GM12878 (cell line): ENCODE measurements at regions not wholly inside any gene's neighbourhood (a gene's known extent, or its start where the extent isn't known, plus 50 kb on each side); places are given as distances from the start of the nearest gene placed in this dataset.

Experiments used
- ATAC-seq: fragments of 200-7000 bp; cut with Tn5 transposase; 3 replicates; pipeline ENCODE4 v1.9.1; 2020; ENCODE audit warnings: mild to moderate bottlenecking, moderate library complexity
- BruUV-seq: library from RNA; stranded (reverse); fragments of 400-500 nt; replicated peaks from 2 replicates; lab custom pipeline; 2021; lab: Mats Ljungman, UMichigan
- CTCF ChIA-PET: fragments of 300-600 bp; sonication (Branson Sonifier 250); formaldehyde crosslinking; extraction: SDS; loops from one replicate; lab custom pipeline; 2021; ENCODE audit warnings: inconsistent platforms; lab: Yijun Ruan, JAX
- POLR2A ChIA-PET: fragments of 350-600 bp; formaldehyde crosslinking; extraction: SDS; loops from one replicate; lab custom pipeline; 2021; ENCODE audit warnings: inconsistent platforms; lab: Charles Lee
- RAD21 ChIA-PET: fragments of 300-600 bp; sonication (Branson Sonifier 250); formaldehyde crosslinking; loops from one replicate; lab custom pipeline; 2023; ENCODE audit warnings: antibody characterized with exemption; ENCODE audit not compliant: unreplicated experiment; lab: Charles Lee
- SMC1A ChIA-PET: fragments of 300-600 bp; sonication (Branson Sonifier 250); formaldehyde crosslinking; loops from one replicate; lab custom pipeline; 2023; ENCODE audit not compliant: unreplicated experiment, uncharacterized antibody; lab: Charles Lee
- DNase-seq: peaks from one replicate; pipeline ENCODE4 v3.0.0-alpha.2; 2011; ENCODE audit warnings: low read depth, low spot score
- FAIRE-seq: peaks from 3 replicates; lab custom pipeline; 2011; peaks lifted over from hg19 to GRCh38; lab: Jason Lieb, UNC
- H2AFZ ChIP-seq: 2 replicates; pipeline ENCODE4 v1.6.0; 2011; ENCODE audit warnings: low read depth, low read length, control low read depth; ENCODE audit not compliant: control insufficient read depth
- H3K27ac ChIP-seq: 2 replicates; pipeline ENCODE4 v1.5.1; 2011; ENCODE audit warnings: control low read depth; ENCODE audit not compliant: control insufficient read depth, insufficient read depth
- H3K27me3 ChIP-seq, 2 experiments: replicated peaks in 1 of 2; 2 replicates each; pipeline versions ENCODE4 v1.6.0 to v1.6.1; 2011; ENCODE audit warnings: low read length in 1 of 2; ENCODE audit not compliant: control insufficient read depth in 2 of 2, insufficient read depth in 2 of 2
- H3K36me3 ChIP-seq, 2 experiments: 2 replicates each; pipeline ENCODE4 v1.5.1; 2011; ENCODE audit warnings: low read length in 1 of 2; ENCODE audit not compliant: control insufficient read depth in 2 of 2, insufficient read depth in 2 of 2
- H3K4me1 ChIP-seq: 2 replicates; pipeline ENCODE4 v1.6.1; 2011; ENCODE audit warnings: mild to moderate bottlenecking, low read length, moderate library complexity, mixed read lengths; ENCODE audit not compliant: control insufficient read depth, insufficient read depth
- H3K4me2 ChIP-seq: 2 replicates; pipeline ENCODE4 v1.6.0; 2011; ENCODE audit warnings: control low read depth; ENCODE audit not compliant: control insufficient read depth, insufficient read depth
- H3K4me3 ChIP-seq: fragments of 200-600 bp; sonication (generic); 2 replicates; pipeline ENCODE4 v1.5.1; 2016
- H3K79me2 ChIP-seq: 2 replicates; pipeline ENCODE4 v1.6.0; 2011; ENCODE audit warnings: low read length; ENCODE audit not compliant: control insufficient read depth, insufficient read depth
- H3K9ac ChIP-seq: 2 replicates; pipeline ENCODE4 v1.8.0; 2011; ENCODE audit warnings: low read length, control low read depth, mixed read lengths; ENCODE audit not compliant: control insufficient read depth, insufficient read depth
- H3K9me3 ChIP-seq: replicated peaks from 3 replicates; pipeline ENCODE4 v1.5.1; 2011; ENCODE audit warnings: mild to moderate bottlenecking, low read length; ENCODE audit not compliant: control insufficient read depth, insufficient read depth
- H4K20me1 ChIP-seq: 2 replicates; pipeline ENCODE4 v1.6.0; 2011; ENCODE audit not compliant: control insufficient read depth, insufficient read depth
- BCL11A ChIP-seq: IDR thresholded peaks from 2 replicates; pipeline ENCODE4 v1.6.1; 2011; ENCODE audit warnings: low read depth, low read length
- BHLHE40 ChIP-seq, 2 experiments: fragments of 450-650 bp in 1 of 2; IDR thresholded peaks; 2 replicates each; pipeline ENCODE4 v1.6.1; 2011 to 2017; ENCODE audit warnings: low read depth in 2 of 2, borderline replicate concordance in 1 of 2, improper control_type of control experiment in 1 of 2, low read length in 1 of 2, mild to moderate bottlenecking in 1 of 2
- BMI1 ChIP-seq: fragments of 450-650 bp; IDR thresholded peaks from 2 replicates; pipeline ENCODE4 v1.6.1; 2016; ENCODE audit warnings: mild to moderate bottlenecking, moderate library complexity, borderline replicate concordance
- CREM ChIP-seq: IDR thresholded peaks from 2 replicates; pipeline ENCODE4 v1.6.1; 2014; ENCODE audit warnings: antibody characterized with exemption, low read depth
- HDAC2 ChIP-seq: fragments of 200-600 bp; sonication (generic); IDR thresholded peaks from 2 replicates; pipeline ENCODE4 v1.6.1; 2017
- JUND ChIP-seq: IDR thresholded peaks from 2 replicates; pipeline ENCODE4 v1.6.1; 2012; ENCODE audit warnings: low read depth, mild to moderate bottlenecking, low read length, improper control_type of control experiment, moderate library complexity
- LARP7 ChIP-seq: fragments of 450-650 bp; IDR thresholded peaks from 2 replicates; pipeline ENCODE4 v1.6.1; 2017; ENCODE audit warnings: mild to moderate bottlenecking
- MEF2B ChIP-seq: fragments of 450-650 bp; IDR thresholded peaks from 2 replicates; pipeline ENCODE4 v1.6.1; 2018; ENCODE audit warnings: mild to moderate bottlenecking, moderate library complexity; ENCODE audit not compliant: partially characterized antibody, poor library complexity, severe bottlenecking
- NFYB ChIP-seq: IDR thresholded peaks from 2 replicates; pipeline ENCODE4 v1.6.1; 2011; ENCODE audit warnings: low read depth, mild to moderate bottlenecking, low read length, improper control_type of control experiment, moderate library complexity; ENCODE audit not compliant: insufficient read depth
- NR2C1 ChIP-seq: fragments of 450-650 bp; IDR thresholded peaks from 2 replicates; pipeline ENCODE4 v1.6.1; 2017; ENCODE audit warnings: antibody characterized with exemption, mild to moderate bottlenecking, moderate library complexity
- POLR2A ChIP-seq: IDR thresholded peaks from 2 replicates; pipeline ENCODE4 v1.6.1; 2011; ENCODE audit warnings: low read depth, mild to moderate bottlenecking, low read length
- SMAD5 ChIP-seq: IDR thresholded peaks from 2 replicates; pipeline ENCODE4 v1.6.1; 2016; ENCODE audit warnings: antibody characterized with exemption, low read depth
- WGBS: methylation state at CpG from one replicate; pipeline ENCODE4 v1.1.6; 2016; ENCODE audit warnings: low lambda C conversion rate; ENCODE audit not compliant: insufficient replicate concordance, insufficient coverage; ENCODE audit errors: missing lambda C conversion rate; 5-methylcytosine and 5-hydroxymethylcytosine counted together
- in situ Hi-C: fragments of 300-500 bp; cut with MboI; formaldehyde crosslinking; loops from 9 replicates; pipeline ENCODE4 v1.14.3; 2018; ENCODE audit warnings: mixed read lengths
- intact Hi-C: fragments of 100-400 bp; cut with micrococcal nuclease; formaldehyde crosslinking; loops from one replicate; pipeline ENCODE4 v1.14.2; 2022; ENCODE audit not compliant: unreplicated experiment
- TF ChIP-seq, protein P1 (sequence below): IDR thresholded peaks from 2 replicates; pipeline ENCODE4 v1.6.1; 2012; ENCODE audit warnings: mild to moderate bottlenecking, low read depth, low read length
- TF ChIP-seq, protein P2 (sequence below): fragments of 450-650 bp; IDR thresholded peaks from 2 replicates; pipeline ENCODE4 v1.6.1; 2014; ENCODE audit warnings: mild to moderate bottlenecking
- TF ChIP-seq, protein P3 (sequence below): fragments of 450-650 bp; IDR thresholded peaks from 2 replicates; pipeline ENCODE4 v1.6.1; 2017; ENCODE audit warnings: mild to moderate bottlenecking
- TF ChIP-seq, protein P4 (sequence below): IDR thresholded peaks from 2 replicates; pipeline ENCODE4 v1.6.1; 2012; ENCODE audit warnings: low read depth, low read length, improper control_type of control experiment
- TF ChIP-seq, protein P5 (sequence below): fragments of 450-650 bp; formaldehyde crosslinking; IDR thresholded peaks from 2 replicates; pipeline ENCODE4 v1.5.0; 2022; ENCODE audit warnings: mild to moderate bottlenecking, missing genetic modification characterization

DNA sequence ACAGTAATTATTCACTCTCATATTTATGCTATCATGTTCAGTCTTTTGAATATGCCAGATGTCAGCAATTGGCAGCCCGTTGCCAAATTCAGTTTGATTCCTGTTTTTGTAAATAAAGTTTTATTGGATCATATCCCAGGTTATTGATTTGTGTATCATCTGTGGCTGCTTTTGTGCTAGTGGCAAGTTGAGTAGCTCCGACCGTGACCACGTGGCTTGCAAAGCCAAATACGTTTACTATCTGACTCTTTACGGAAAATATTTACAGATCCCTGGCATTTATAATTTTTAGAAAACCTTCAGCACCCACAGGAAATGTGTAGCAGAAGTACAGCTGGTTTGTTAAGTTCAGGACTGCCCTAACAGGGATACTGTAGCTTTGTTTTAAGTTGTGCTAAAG lies 67.4 kb downstream of the VCX2 start:
- Histone ChIP-seq H3K9me3 (no peaks in the 10 kb centered on the region), H4K20me1 (no peaks in the 10 kb centered on the region), H3K4me3 (no peak overlapping the region), H3K4me2 (no peak overlapping the region), H3K36me3 (no peaks in the 10 kb centered on the region), H3K27me3 (no peaks in the 10 kb centered on the region), H3K9ac (no peak overlapping the region), H3K79me2 (no peaks in the 10 kb centered on the region), H2AFZ (no peak overlapping the region), H3K27ac (no peak overlapping the region), H3K4me1 (no peaks in the 10 kb centered on the region)
- no peak for FAIRE-seq
- intact Hi-C loops (no loop called here), in situ Hi-C loops (no loop called here)
- POLR2A ChIA-PET = no interaction called here
- CTCF ChIA-PET = no interaction called here
- 49% methylated on average over 6 of the region's 6 CpGs for WGBS
- BruUV-seq = no TSS peak
- RAD21 ChIA-PET = no interaction called here
- SMC1A ChIA-PET = no interaction called here
- TF ChIP-seq, protein P1, sequence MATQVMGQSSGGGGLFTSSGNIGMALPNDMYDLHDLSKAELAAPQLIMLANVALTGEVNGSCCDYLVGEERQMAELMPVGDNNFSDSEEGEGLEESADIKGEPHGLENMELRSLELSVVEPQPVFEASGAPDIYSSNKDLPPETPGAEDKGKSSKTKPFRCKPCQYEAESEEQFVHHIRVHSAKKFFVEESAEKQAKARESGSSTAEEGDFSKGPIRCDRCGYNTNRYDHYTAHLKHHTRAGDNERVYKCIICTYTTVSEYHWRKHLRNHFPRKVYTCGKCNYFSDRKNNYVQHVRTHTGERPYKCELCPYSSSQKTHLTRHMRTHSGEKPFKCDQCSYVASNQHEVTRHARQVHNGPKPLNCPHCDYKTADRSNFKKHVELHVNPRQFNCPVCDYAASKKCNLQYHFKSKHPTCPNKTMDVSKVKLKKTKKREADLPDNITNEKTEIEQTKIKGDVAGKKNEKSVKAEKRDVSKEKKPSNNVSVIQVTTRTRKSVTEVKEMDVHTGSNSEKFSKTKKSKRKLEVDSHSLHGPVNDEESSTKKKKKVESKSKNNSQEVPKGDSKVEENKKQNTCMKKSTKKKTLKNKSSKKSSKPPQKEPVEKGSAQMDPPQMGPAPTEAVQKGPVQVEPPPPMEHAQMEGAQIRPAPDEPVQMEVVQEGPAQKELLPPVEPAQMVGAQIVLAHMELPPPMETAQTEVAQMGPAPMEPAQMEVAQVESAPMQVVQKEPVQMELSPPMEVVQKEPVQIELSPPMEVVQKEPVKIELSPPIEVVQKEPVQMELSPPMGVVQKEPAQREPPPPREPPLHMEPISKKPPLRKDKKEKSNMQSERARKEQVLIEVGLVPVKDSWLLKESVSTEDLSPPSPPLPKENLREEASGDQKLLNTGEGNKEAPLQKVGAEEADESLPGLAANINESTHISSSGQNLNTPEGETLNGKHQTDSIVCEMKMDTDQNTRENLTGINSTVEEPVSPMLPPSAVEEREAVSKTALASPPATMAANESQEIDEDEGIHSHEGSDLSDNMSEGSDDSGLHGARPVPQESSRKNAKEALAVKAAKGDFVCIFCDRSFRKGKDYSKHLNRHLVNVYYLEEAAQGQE = no peak
- no peak for TF ChIP-seq JUND
- no peak for TF ChIP-seq POLR2A
- TF ChIP-seq NFYB = no peak
- TF ChIP-seq, protein P2, sequence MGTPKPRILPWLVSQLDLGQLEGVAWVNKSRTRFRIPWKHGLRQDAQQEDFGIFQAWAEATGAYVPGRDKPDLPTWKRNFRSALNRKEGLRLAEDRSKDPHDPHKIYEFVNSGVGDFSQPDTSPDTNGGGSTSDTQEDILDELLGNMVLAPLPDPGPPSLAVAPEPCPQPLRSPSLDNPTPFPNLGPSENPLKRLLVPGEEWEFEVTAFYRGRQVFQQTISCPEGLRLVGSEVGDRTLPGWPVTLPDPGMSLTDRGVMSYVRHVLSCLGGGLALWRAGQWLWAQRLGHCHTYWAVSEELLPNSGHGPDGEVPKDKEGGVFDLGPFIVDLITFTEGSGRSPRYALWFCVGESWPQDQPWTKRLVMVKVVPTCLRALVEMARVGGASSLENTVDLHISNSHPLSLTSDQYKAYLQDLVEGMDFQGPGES = no peak
- no peak for TF ChIP-seq SMAD5
- TF ChIP-seq LARP7 = no peak
- no peak for TF ChIP-seq BMI1
- TF ChIP-seq, protein P3, sequence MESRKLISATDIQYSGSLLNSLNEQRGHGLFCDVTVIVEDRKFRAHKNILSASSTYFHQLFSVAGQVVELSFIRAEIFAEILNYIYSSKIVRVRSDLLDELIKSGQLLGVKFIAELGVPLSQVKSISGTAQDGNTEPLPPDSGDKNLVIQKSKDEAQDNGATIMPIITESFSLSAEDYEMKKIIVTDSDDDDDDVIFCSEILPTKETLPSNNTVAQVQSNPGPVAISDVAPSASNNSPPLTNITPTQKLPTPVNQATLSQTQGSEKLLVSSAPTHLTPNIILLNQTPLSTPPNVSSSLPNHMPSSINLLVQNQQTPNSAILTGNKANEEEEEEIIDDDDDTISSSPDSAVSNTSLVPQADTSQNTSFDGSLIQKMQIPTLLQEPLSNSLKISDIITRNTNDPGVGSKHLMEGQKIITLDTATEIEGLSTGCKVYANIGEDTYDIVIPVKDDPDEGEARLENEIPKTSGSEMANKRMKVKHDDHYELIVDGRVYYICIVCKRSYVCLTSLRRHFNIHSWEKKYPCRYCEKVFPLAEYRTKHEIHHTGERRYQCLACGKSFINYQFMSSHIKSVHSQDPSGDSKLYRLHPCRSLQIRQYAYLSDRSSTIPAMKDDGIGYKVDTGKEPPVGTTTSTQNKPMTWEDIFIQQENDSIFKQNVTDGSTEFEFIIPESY = no peak
- TF ChIP-seq, protein P4, sequence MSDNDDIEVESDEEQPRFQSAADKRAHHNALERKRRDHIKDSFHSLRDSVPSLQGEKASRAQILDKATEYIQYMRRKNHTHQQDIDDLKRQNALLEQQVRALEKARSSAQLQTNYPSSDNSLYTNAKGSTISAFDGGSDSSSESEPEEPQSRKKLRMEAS = no peak
- no peak for TF ChIP-seq BCL11A
- no peak for TF ChIP-seq MEF2B
- no peak for TF ChIP-seq CREM
- no peak for TF ChIP-seq NR2C1
- TF ChIP-seq BHLHE40 (IDR thresholded peaks at IDR 0.05; ENCODE audit: borderline replicate concordance in 1 of 2, low read depth in 2 of 2, low read length in 1 of 2) = no peak
- no peak for TF ChIP-seq HDAC2
- TF ChIP-seq, protein P5, sequence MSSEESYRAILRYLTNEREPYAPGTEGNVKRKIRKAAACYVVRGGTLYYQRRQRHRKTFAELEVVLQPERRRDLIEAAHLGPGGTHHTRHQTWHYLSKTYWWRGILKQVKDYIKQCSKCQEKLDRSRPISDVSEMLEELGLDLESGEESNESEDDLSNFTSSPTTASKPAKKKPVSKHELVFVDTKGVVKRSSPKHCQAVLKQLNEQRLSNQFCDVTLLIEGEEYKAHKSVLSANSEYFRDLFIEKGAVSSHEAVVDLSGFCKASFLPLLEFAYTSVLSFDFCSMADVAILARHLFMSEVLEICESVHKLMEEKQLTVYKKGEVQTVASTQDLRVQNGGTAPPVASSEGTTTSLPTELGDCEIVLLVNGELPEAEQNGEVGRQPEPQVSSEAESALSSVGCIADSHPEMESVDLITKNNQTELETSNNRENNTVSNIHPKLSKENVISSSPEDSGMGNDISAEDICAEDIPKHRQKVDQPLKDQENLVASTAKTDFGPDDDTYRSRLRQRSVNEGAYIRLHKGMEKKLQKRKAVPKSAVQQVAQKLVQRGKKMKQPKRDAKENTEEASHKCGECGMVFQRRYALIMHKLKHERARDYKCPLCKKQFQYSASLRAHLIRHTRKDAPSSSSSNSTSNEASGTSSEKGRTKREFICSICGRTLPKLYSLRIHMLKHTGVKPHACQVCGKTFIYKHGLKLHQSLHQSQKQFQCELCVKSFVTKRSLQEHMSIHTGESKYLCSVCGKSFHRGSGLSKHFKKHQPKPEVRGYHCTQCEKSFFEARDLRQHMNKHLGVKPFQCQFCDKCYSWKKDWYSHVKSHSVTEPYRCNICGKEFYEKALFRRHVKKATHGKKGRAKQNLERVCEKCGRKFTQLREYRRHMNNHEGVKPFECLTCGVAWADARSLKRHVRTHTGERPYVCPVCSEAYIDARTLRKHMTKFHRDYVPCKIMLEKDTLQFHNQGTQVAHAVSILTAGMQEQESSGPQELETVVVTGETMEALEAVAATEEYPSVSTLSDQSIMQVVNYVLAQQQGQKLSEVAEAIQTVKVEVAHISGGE (CRISPR knock-in tag) = no peak
- DNase-seq = no peak
- no peak for ATAC-seq
